SK-N-SH treated with all-trans-retinoic acid at 6 μM for 48 hours (cell line): ENCODE measurements at regions not wholly inside any gene's neighbourhood (a gene's known extent, or its start where the extent isn't known, plus 50 kb on each side); places are given as distances from the start of the nearest gene placed in this dataset.

Experiments
- ARNTL ChIP-seq: fragments of 450-650 bp; formaldehyde crosslinking; IDR thresholded peaks from 2 replicates; pipeline ENCODE4 v1.5.0; 2020; ENCODE audit warnings: low read depth, mild to moderate bottlenecking, moderate library complexity, borderline replicate concordance
- CSDC2 ChIP-seq: fragments of 250-450 bp; sonication (Bioruptor Pico); IDR thresholded peaks from 2 replicates; pipeline ENCODE4 v1.5.0; 2020; ENCODE audit warnings: mild to moderate bottlenecking, moderate library complexity
- ISL1 ChIP-seq: fragments of 250-450 bp; sonication (Bioruptor Pico); IDR thresholded peaks from 2 replicates; pipeline ENCODE4 v2.1.2; 2022; ENCODE audit warnings: mild to moderate bottlenecking, moderate library complexity
- OSR1 ChIP-seq: fragments of 250-450 bp; sonication (Bioruptor Pico); IDR thresholded peaks from 2 replicates; pipeline ENCODE4 v1.8.0; 2022; ENCODE audit warnings: moderate library complexity, mild to moderate bottlenecking, inconsistent platforms
- PATZ1 ChIP-seq: fragments of 250-450 bp; sonication (Bioruptor Pico); IDR thresholded peaks from 2 replicates; pipeline ENCODE4 v1.8.0; 2020; ENCODE audit warnings: mild to moderate bottlenecking, moderate library complexity, borderline replicate concordance
- ZC3H10 ChIP-seq: fragments of 250-450 bp; sonication (Bioruptor Pico); IDR thresholded peaks from 2 replicates; pipeline ENCODE4 v1.5.1; 2021; ENCODE audit warnings: mild to moderate bottlenecking, moderate library complexity
- ZNF8 ChIP-seq: fragments of 450-650 bp; formaldehyde crosslinking; IDR thresholded peaks from 2 replicates; pipeline ENCODE4 v1.5.0; 2020; ENCODE audit warnings: mild to moderate bottlenecking, moderate library complexity
- TF ChIP-seq, protein P1 (sequence below): fragments of 250-450 bp; sonication (Bioruptor Pico); IDR thresholded peaks from 2 replicates; pipeline ENCODE4 v1.5.1; 2021; ENCODE audit warnings: mild to moderate bottlenecking, moderate library complexity
- TF ChIP-seq, protein P2 (sequence below): fragments of 250-450 bp; sonication (Bioruptor Pico); IDR thresholded peaks from 2 replicates; pipeline ENCODE4 v1.5.0; 2020; ENCODE audit warnings: mild to moderate bottlenecking, moderate library complexity

DNA sequence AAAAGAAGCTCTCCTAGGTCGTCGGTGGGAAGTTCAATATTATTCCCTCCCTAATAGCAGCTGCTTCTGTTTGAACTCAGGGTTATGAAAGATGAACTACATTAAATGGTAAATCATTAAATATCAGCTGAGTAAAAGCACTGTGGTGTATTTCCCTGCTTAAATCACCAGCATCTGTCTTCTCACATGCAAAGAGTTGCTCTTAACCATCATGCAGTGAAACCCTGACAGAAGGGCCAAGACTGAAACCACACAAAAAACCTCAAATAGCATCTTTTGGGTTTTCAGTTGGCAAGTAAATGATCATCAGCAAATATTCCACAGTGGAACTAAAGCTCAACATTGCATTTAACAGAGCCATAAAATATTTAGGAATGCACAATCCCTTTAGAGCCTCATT is 380.0 kb upstream of the ADGRL2 start:
- no peak for TF ChIP-seq ZC3H10 (CRISPR knock-in tag)
- TF ChIP-seq, protein P1, sequence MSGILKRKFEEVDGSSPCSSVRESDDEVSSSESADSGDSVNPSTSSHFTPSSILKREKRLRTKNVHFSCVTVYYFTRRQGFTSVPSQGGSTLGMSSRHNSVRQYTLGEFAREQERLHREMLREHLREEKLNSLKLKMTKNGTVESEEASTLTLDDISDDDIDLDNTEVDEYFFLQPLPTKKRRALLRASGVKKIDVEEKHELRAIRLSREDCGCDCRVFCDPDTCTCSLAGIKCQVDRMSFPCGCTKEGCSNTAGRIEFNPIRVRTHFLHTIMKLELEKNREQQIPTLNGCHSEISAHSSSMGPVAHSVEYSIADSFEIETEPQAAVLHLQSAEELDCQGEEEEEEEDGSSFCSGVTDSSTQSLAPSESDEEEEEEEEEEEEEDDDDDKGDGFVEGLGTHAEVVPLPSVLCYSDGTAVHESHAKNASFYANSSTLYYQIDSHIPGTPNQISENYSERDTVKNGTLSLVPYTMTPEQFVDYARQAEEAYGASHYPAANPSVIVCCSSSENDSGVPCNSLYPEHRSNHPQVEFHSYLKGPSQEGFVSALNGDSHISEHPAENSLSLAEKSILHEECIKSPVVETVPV (CRISPR knock-in tag) = no peak
- no peak for TF ChIP-seq OSR1 (CRISPR knock-in tag)
- no peak for TF ChIP-seq PATZ1 (CRISPR knock-in tag)
- no peak for TF ChIP-seq ARNTL (CRISPR knock-in tag)
- no peak for TF ChIP-seq ZNF8 (CRISPR knock-in tag)
- TF ChIP-seq, protein P2, sequence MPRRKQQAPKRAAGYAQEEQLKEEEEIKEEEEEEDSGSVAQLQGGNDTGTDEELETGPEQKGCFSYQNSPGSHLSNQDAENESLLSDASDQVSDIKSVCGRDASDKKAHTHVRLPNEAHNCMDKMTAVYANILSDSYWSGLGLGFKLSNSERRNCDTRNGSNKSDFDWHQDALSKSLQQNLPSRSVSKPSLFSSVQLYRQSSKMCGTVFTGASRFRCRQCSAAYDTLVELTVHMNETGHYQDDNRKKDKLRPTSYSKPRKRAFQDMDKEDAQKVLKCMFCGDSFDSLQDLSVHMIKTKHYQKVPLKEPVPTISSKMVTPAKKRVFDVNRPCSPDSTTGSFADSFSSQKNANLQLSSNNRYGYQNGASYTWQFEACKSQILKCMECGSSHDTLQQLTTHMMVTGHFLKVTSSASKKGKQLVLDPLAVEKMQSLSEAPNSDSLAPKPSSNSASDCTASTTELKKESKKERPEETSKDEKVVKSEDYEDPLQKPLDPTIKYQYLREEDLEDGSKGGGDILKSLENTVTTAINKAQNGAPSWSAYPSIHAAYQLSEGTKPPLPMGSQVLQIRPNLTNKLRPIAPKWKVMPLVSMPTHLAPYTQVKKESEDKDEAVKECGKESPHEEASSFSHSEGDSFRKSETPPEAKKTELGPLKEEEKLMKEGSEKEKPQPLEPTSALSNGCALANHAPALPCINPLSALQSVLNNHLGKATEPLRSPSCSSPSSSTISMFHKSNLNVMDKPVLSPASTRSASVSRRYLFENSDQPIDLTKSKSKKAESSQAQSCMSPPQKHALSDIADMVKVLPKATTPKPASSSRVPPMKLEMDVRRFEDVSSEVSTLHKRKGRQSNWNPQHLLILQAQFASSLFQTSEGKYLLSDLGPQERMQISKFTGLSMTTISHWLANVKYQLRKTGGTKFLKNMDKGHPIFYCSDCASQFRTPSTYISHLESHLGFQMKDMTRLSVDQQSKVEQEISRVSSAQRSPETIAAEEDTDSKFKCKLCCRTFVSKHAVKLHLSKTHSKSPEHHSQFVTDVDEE (CRISPR knock-in tag) = no peak
- no peak for TF ChIP-seq ISL1 (CRISPR knock-in tag)
- no peak for TF ChIP-seq CSDC2 (CRISPR knock-in tag)
